Liver (tissue), 8 donors: ENCODE measurements at regions not wholly inside any gene's neighbourhood (a gene's known extent, or its start where the extent isn't known, plus 50 kb on each side); places are given as distances from the start of the nearest gene placed in this dataset.

Experiments used
- DNase-seq: peaks from one replicate; pipeline ENCODE4 v3.0.0-alpha.2; 2017; ENCODE audit warnings: low spot score
- H3K27ac ChIP-seq, 2 donors: one replicate each; pipeline ENCODE4 v1.7.0; 2013; ENCODE audit warnings: inconsistent platforms in 2 of 2, low read length in 2 of 2, control low read depth in 1 of 2, low read depth in 1 of 2, mild to moderate bottlenecking in 1 of 2
- H3K27me3 ChIP-seq, 4 donors: one replicate each; pipeline versions ENCODE4 v1.6.1 to v1.7.0; 2013; ENCODE audit warnings: low read length in 3 of 4, inconsistent platforms in 1 of 4, mild to moderate bottlenecking in 1 of 4, moderate library complexity in 1 of 4; ENCODE audit not compliant: control insufficient read depth in 4 of 4, insufficient read depth in 4 of 4
- H3K36me3 ChIP-seq, 4 donors: one replicate each; pipeline versions ENCODE4 v1.6.1 to v1.7.0; 2013; ENCODE audit warnings: low read length in 3 of 4, mild to moderate bottlenecking in 3 of 4, low read depth in 1 of 4, moderate library complexity in 1 of 4; ENCODE audit not compliant: control insufficient read depth in 4 of 4, insufficient read depth in 3 of 4
- H3K4me1 ChIP-seq, 4 donors: one replicate each; pipeline versions ENCODE4 v1.6.1 to v1.7.0; 2013; ENCODE audit warnings: low read length in 3 of 4, mild to moderate bottlenecking in 3 of 4, moderate library complexity in 1 of 4; ENCODE audit not compliant: control insufficient read depth in 4 of 4, insufficient read depth in 4 of 4
- H3K4me3 ChIP-seq, 3 donors: one replicate each; pipeline versions ENCODE4 v1.6.1 to v1.7.0; 2013; ENCODE audit warnings: low read length in 3 of 3, control low read depth in 1 of 3, low read depth in 1 of 3, mild to moderate bottlenecking in 1 of 3
- H3K9ac ChIP-seq, 2 donors: one replicate each; pipeline ENCODE4 v1.7.0; 2013; ENCODE audit warnings: low read length in 2 of 2, mild to moderate bottlenecking in 2 of 2, moderate library complexity in 2 of 2, control low read depth in 1 of 2, low read depth in 1 of 2
- H3K9me3 ChIP-seq, 4 donors: one replicate each; pipeline versions ENCODE4 v1.6.1 to v1.7.0; 2013; ENCODE audit warnings: low read length in 3 of 4; ENCODE audit not compliant: control insufficient read depth in 4 of 4
- FOXA1 ChIP-seq: IDR thresholded peaks from 2 replicates; pipeline ENCODE4 v1.6.1; 2016; ENCODE audit warnings: antibody characterized with exemption
- FOXA2 ChIP-seq: IDR thresholded peaks from 2 replicates; pipeline ENCODE4 v1.6.1; 2016; ENCODE audit warnings: antibody characterized with exemption
- GABPA ChIP-seq, 2 donors: IDR thresholded peaks in 1 of 2; conservative IDR thresholded peaks in 1 of 2; 2 replicates each; pipeline ENCODE4 v1.6.1; 2016; ENCODE audit warnings: antibody characterized with exemption in 2 of 2, mild to moderate bottlenecking in 1 of 2, moderate library complexity in 1 of 2
- HNF4A ChIP-seq, 2 donors: conservative IDR thresholded peaks; 2 replicates each; pipeline ENCODE4 v1.6.1; 2016; ENCODE audit warnings: antibody characterized with exemption in 2 of 2, mild to moderate bottlenecking in 2 of 2
- HNF4G ChIP-seq: IDR thresholded peaks from 2 replicates; pipeline ENCODE4 v1.6.1; 2016; ENCODE audit warnings: antibody characterized with exemption
- MAX ChIP-seq: IDR thresholded peaks from 2 replicates; pipeline ENCODE4 v1.6.1; 2016; ENCODE audit warnings: antibody characterized with exemption
- NR2F2 ChIP-seq: IDR thresholded peaks from 2 replicates; pipeline ENCODE4 v1.6.1; 2016; ENCODE audit warnings: antibody characterized with exemption
- RAD21 ChIP-seq, 2 donors: IDR thresholded peaks; 2 replicates each; pipeline ENCODE4 v1.6.1; 2016; ENCODE audit warnings: antibody characterized with exemption in 2 of 2, mild to moderate bottlenecking in 2 of 2
- SP1 ChIP-seq: IDR thresholded peaks from 2 replicates; pipeline ENCODE4 v1.6.1; 2018; ENCODE audit warnings: antibody characterized with exemption, mild to moderate bottlenecking
- TAF1 ChIP-seq: conservative IDR thresholded peaks from 2 replicates; pipeline ENCODE4 v1.6.1; 2016; ENCODE audit warnings: antibody characterized with exemption, mild to moderate bottlenecking
- YY1 ChIP-seq: IDR thresholded peaks from 2 replicates; pipeline ENCODE4 v1.6.1; 2016; ENCODE audit warnings: antibody characterized with exemption, mild to moderate bottlenecking
- ZBTB33 ChIP-seq: IDR thresholded peaks from 2 replicates; pipeline ENCODE4 v1.6.1; 2016; ENCODE audit warnings: antibody characterized with exemption
- WGBS: extraction: QIAGEN DNeasy Blood & Tissue Kit; methylation state at CpG from one replicate; pipeline ENCODE4 v1.1.7; 2013; 5-methylcytosine and 5-hydroxymethylcytosine counted together
- TF ChIP-seq, protein P1 (sequence below): fragments of 150-350 bp; IDR thresholded peaks from 2 replicates; pipeline ENCODE4 v1.5.1; 2017; ENCODE audit warnings: improper control_type of control experiment, low read depth, low read length; ENCODE audit not compliant: missing input control
- donor health status: healthy.
- donor health status: healthy.
- donor health status: healthy.
- donor health status: healthy.
- donor health status: healthy.

- Histone ChIP-seq H3K9me3 (no peaks in the 10 kb centered on the region), H3K4me3 (no peak overlapping the region), H3K9ac (no peak overlapping the region), H3K27ac (no peak overlapping the region), H3K36me3 (no peaks in the 10 kb centered on the region), H3K27me3 (no peaks in the 10 kb centered on the region), H3K4me1 (no peaks in the 10 kb centered on the region)
- DNase-seq: no peak
- TF ChIP-seq ZBTB33: no peak
- TF ChIP-seq SP1: no peak
- TF ChIP-seq GABPA (IDR thresholded peaks at IDR 0.05 in 1 of 2, conservative IDR thresholded peaks at IDR 0.05 in 1 of 2): no peak
- TF ChIP-seq FOXA1: no peak
- no peak for TF ChIP-seq RAD21 (IDR thresholded peaks at IDR 0.05)
- TF ChIP-seq HNF4A (conservative IDR thresholded peaks at IDR 0.05): no peak
- TF ChIP-seq FOXA2: no peak
- no peak for TF ChIP-seq TAF1
Observed at GRCh38 chr2:11997142-11997541, 250.7 kb downstream of the LPIN1 start.

DNA sequence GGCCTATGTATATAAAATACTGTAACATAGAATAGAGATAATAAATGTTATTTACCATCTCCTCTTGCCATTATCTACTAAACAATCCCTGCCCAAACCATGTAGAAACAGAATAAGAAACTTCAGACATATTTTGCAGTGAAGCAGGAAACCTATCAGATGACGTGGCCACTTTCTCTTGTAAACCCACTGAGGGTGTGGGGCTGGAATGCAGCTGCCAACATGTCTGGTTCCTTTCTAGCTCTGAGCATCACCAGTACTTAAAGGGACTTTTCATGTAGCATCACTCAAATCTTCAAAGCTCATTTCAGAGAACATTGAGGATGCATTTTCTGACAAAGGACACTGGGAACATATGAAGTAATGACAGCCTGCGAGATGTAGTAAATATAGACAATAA, 251.8 kb downstream of the LPIN1 start:
- DNase-seq: no peak
- Histone ChIP-seq H3K4me3 (no peak overlapping the region), H3K9me3 (no peaks in the 10 kb centered on the region), H3K27me3 (no peaks in the 10 kb centered on the region), H3K9ac (no peak overlapping the region), H3K4me1 (no peaks in the 10 kb centered on the region), H3K36me3 (no peaks in the 10 kb centered on the region), H3K27ac (no peak overlapping the region)
- WGBS: 62% methylated on average over 2 of the region's 2 CpGs
- TF ChIP-seq YY1: no peak
- no peak for TF ChIP-seq FOXA2
- no peak for TF ChIP-seq HNF4G
- TF ChIP-seq NR2F2: no peak
- TF ChIP-seq GABPA (IDR thresholded peaks at IDR 0.05 in 1 of 2, conservative IDR thresholded peaks at IDR 0.05 in 1 of 2): no peak
- TF ChIP-seq SP1: no peak
- TF ChIP-seq HNF4A (conservative IDR thresholded peaks at IDR 0.05): no peak
- no peak for TF ChIP-seq MAX
- TF ChIP-seq, protein P1, sequence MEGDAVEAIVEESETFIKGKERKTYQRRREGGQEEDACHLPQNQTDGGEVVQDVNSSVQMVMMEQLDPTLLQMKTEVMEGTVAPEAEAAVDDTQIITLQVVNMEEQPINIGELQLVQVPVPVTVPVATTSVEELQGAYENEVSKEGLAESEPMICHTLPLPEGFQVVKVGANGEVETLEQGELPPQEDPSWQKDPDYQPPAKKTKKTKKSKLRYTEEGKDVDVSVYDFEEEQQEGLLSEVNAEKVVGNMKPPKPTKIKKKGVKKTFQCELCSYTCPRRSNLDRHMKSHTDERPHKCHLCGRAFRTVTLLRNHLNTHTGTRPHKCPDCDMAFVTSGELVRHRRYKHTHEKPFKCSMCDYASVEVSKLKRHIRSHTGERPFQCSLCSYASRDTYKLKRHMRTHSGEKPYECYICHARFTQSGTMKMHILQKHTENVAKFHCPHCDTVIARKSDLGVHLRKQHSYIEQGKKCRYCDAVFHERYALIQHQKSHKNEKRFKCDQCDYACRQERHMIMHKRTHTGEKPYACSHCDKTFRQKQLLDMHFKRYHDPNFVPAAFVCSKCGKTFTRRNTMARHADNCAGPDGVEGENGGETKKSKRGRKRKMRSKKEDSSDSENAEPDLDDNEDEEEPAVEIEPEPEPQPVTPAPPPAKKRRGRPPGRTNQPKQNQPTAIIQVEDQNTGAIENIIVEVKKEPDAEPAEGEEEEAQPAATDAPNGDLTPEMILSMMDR: no peak
- TF ChIP-seq TAF1: no peak

DNA sequence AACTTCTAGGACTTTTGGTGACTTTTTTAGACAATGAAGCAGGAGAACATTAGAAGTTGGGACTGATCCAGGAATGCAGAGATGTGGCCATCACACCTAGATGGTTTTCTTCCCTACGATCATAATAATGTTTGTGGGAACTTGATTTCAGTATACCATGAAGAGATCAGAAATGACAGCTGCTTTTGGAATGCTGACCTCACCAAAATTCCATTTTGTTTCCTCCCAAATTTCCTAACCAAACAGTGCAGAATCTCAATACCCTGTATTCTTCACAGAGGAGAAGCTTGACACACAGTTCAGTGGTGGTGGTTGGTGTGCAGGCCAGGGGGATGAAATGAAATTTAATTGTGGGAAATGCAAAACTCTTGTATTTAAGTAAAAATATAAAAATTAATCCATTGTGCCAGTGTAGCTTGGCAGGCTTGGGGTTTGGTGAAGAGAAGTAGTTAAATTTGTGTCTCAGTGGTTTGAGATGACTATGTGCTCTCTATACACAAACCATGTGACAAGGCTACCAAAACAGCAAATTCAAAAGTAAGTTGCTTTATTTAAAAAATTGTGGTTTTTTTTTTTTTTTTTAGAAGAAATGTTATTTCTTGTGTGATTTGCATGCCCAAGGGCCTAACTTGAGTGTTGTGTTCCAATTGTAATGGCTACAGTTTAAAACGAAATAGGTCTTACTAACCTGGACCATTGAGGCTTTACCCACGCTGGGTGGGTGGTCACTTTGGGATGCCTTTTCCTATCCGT, 252.4 kb downstream of the LPIN1 start:
- TF ChIP-seq HNF4G (no peak), RAD21 (IDR thresholded peaks at IDR 0.05) (no peak), MAX (no peak), GABPA (IDR thresholded peaks at IDR 0.05 in 1 of 2, conservative IDR thresholded peaks at IDR 0.05 in 1 of 2) (no peak), SP1 (no peak), NR2F2 (no peak), FOXA1 (no peak), FOXA2 (no peak)
- Histone ChIP-seq H3K27ac (no peak overlapping the region), H3K9ac (no peak overlapping the region), H3K27me3 (no peaks in the 10 kb centered on the region), H3K4me3 (no peak overlapping the region), H3K9me3 (no peaks in the 10 kb centered on the region), H3K36me3 (no peaks in the 10 kb centered on the region), H3K4me1 (no peaks in the 10 kb centered on the region)
- no peak for DNase-seq
- 83% methylated on average over 4 of the region's 4 CpGs for WGBS
